HepG2 (cell line): ENCODE measurements at regions not wholly inside any gene's neighbourhood (a gene's known extent, or its start where the extent isn't known, plus 50 kb on each side); places are given as distances from the start of the nearest gene placed in this dataset.

ENCODE experiments used
- ATAC-seq: fragments of 200-7000 bp; cut with Tn5 transposase; 3 replicates; pipeline ENCODE4 v1.9.1; 2020; ENCODE audit warnings: mild to moderate bottlenecking, moderate library complexity
- BruUV-seq: library from RNA; stranded (reverse); fragments of 400-500 nt; replicated peaks from 2 replicates; lab custom pipeline; 2021; lab: Mats Ljungman, UMichigan
- CTCF ChIA-PET: fragments of 300-600 bp; formaldehyde crosslinking; extraction: SDS; loops from one replicate; lab custom pipeline; 2021; ENCODE audit warnings: low total read pairs, inconsistent platforms, low intra/inter-chr PET ratio; lab: Yijun Ruan, JAX
- POLR2A ChIA-PET: fragments of 350-600 bp; sonication (Branson Sonifier 250); formaldehyde crosslinking; loops from one replicate; lab custom pipeline; 2020; ENCODE audit warnings: antibody characterized with exemption, inconsistent platforms; lab: Yijun Ruan, JAX
- DNase-seq: peaks from one replicate; pipeline ENCODE4 v3.0.0-alpha.2; 2015; ENCODE audit warnings: low spot score
- FAIRE-seq: peaks from 3 replicates; lab custom pipeline; 2011; peaks lifted over from hg19 to GRCh38; lab: Jason Lieb, UNC
- H2AFZ ChIP-seq: one replicate; pipeline ENCODE4 v1.6.1; 2011; ENCODE audit warnings: low read length, inconsistent platforms
- H3K27ac ChIP-seq: fragments of 300-600 bp; 3 replicates; pipeline ENCODE4 v1.8.0; 2011; ENCODE audit warnings: mixed run types, mild to moderate bottlenecking, mixed read lengths, low read length, inconsistent platforms; ENCODE audit not compliant: insufficient read depth; ENCODE audit errors: extremely low read length
- H3K27me3 ChIP-seq, 2 experiments: fragments of 200-600 bp in 1 of 2; 2 replicates in 1 of 2; 3 replicates in 1 of 2; pipeline versions ENCODE4 v1.6.0 to v1.8.0; 2011; ENCODE audit warnings: low read length in 2 of 2, mild to moderate bottlenecking in 2 of 2, moderate library complexity in 2 of 2, inconsistent platforms in 1 of 2; ENCODE audit not compliant: insufficient read depth in 2 of 2, control insufficient read depth in 1 of 2
- H3K36me3 ChIP-seq, 2 experiments: fragments of 200-600 bp in 1 of 2; replicated peaks in 1 of 2; 2 replicates in 1 of 2; 3 replicates in 1 of 2; pipeline versions ENCODE4 v1.5.1 to v1.8.0; 2011; ENCODE audit warnings: low read length in 2 of 2, inconsistent platforms in 1 of 2; ENCODE audit not compliant: insufficient read depth in 2 of 2, control insufficient read depth in 1 of 2
- H3K4me1 ChIP-seq: 2 replicates; pipeline ENCODE4 v1.5.1; 2012; ENCODE audit warnings: low read length, inconsistent platforms; ENCODE audit not compliant: insufficient read depth
- H3K4me2 ChIP-seq: 2 replicates; pipeline ENCODE4 v1.6.0; 2011; ENCODE audit warnings: low read depth, low read length, inconsistent platforms
- H3K4me3 ChIP-seq, 3 experiments: fragments of 200-600 bp in 1 of 3; sonication (generic), shearing (Covaris generic) in 1 of 3; replicated peaks in 1 of 3; 2 replicates each; pipeline ENCODE4 v1.5.1; 2011 to 2016; ENCODE audit warnings: low read length in 3 of 3, inconsistent platforms in 2 of 3, low read depth in 2 of 3, mild to moderate bottlenecking in 2 of 3, control low read depth in 1 of 3, mixed read lengths in 1 of 3; ENCODE audit not compliant: insufficient read depth in 1 of 3
- H3K79me2 ChIP-seq: one replicate; pipeline ENCODE4 v1.6.1; 2011; ENCODE audit warnings: low read length, inconsistent platforms; ENCODE audit not compliant: insufficient read depth
- H3K9ac ChIP-seq: 2 replicates; pipeline ENCODE4 v1.6.0; 2011; ENCODE audit warnings: mild to moderate bottlenecking, low read depth, low read length, inconsistent platforms; ENCODE audit not compliant: insufficient read depth
- H3K9me3 ChIP-seq: 2 replicates; pipeline ENCODE4 v1.5.1; 2012; ENCODE audit warnings: mild to moderate bottlenecking, low read length
- H4K20me1 ChIP-seq: 2 replicates; pipeline ENCODE4 v1.6.0; 2011; ENCODE audit warnings: inconsistent platforms, mild to moderate bottlenecking, low read length, moderate library complexity; ENCODE audit not compliant: insufficient read depth
- ESRRA ChIP-seq: sonication (generic); formaldehyde crosslinking; IDR thresholded peaks from 2 replicates; pipeline ENCODE4 v1.5.1; 2020; ENCODE audit warnings: mild to moderate bottlenecking, low read depth, missing genetic modification reagents
- GLI4 ChIP-seq: sonication (generic); formaldehyde crosslinking; IDR thresholded peaks from 2 replicates; pipeline ENCODE4 v1.5.1; 2020; ENCODE audit warnings: missing genetic modification reagents, mild to moderate bottlenecking, moderate library complexity, borderline replicate concordance
- KLF15 ChIP-seq: sonication (generic); formaldehyde crosslinking; IDR thresholded peaks from 2 replicates; pipeline ENCODE4 v1.8.1; 2023; ENCODE audit warnings: borderline replicate concordance, mild to moderate bottlenecking, inconsistent platforms, missing genetic modification reagents, mixed read lengths
- TBX3 ChIP-seq: fragments of 450-650 bp; IDR thresholded peaks from 2 replicates; pipeline ENCODE4 v1.6.1; 2017; ENCODE audit warnings: antibody characterized with exemption, mild to moderate bottlenecking, inconsistent platforms, borderline replicate concordance
- ZFP36L1 ChIP-seq: sonication (generic); formaldehyde crosslinking; IDR thresholded peaks from 2 replicates; pipeline ENCODE4 v1.8.0; 2022; ENCODE audit warnings: mild to moderate bottlenecking, missing genetic modification reagents, moderate library complexity
- ZNF20 ChIP-seq: sonication (generic); formaldehyde crosslinking; IDR thresholded peaks from 2 replicates; pipeline ENCODE4 v1.4.0; 2020; ENCODE audit warnings: mild to moderate bottlenecking, moderate library complexity, missing genetic modification reagents
- ZNF260 ChIP-seq: sonication (generic); formaldehyde crosslinking; IDR thresholded peaks from 2 replicates; pipeline ENCODE4 v1.4.0; 2020; ENCODE audit warnings: missing genetic modification reagents, low read depth, mild to moderate bottlenecking, borderline replicate concordance
- ZNF335 ChIP-seq: sonication (generic); formaldehyde crosslinking; IDR thresholded peaks from 2 replicates; pipeline ENCODE4 v1.4.0; 2020; ENCODE audit warnings: missing genetic modification reagents
- ZNF644 ChIP-seq: IDR thresholded peaks from 2 replicates; pipeline ENCODE4 v1.6.1; 2016; ENCODE audit warnings: low read depth
- ZNF776 ChIP-seq: sonication (generic); formaldehyde crosslinking; IDR thresholded peaks from 2 replicates; pipeline ENCODE4 v1.4.0; 2020; ENCODE audit warnings: mild to moderate bottlenecking, missing genetic modification reagents
- WGBS: methylation state at CpG from one replicate; pipeline ENCODE4 v1.1.6; 2017; ENCODE audit warnings: low lambda C conversion rate; 5-methylcytosine and 5-hydroxymethylcytosine counted together
- in situ Hi-C: cut with HindIII; loops from 2 replicates; pipeline ENCODE4 v1.10.0; 2017; ENCODE audit warnings: low pct_unique_long_range_greater_than_20kb; ENCODE audit not compliant: extremely low pct_ligation_motif_present
- intact Hi-C: fragments of 100-400 bp; cut with micrococcal nuclease; formaldehyde crosslinking; loops from one replicate; pipeline ENCODE4 v1.10.0; 2022; ENCODE audit not compliant: unreplicated experiment
- TF ChIP-seq, protein P1 (sequence below): sonication (generic); formaldehyde crosslinking; IDR thresholded peaks from 2 replicates; pipeline ENCODE4 v1.4.0; 2020; ENCODE audit warnings: low read depth, mild to moderate bottlenecking, missing genetic modification reagents

DNA sequence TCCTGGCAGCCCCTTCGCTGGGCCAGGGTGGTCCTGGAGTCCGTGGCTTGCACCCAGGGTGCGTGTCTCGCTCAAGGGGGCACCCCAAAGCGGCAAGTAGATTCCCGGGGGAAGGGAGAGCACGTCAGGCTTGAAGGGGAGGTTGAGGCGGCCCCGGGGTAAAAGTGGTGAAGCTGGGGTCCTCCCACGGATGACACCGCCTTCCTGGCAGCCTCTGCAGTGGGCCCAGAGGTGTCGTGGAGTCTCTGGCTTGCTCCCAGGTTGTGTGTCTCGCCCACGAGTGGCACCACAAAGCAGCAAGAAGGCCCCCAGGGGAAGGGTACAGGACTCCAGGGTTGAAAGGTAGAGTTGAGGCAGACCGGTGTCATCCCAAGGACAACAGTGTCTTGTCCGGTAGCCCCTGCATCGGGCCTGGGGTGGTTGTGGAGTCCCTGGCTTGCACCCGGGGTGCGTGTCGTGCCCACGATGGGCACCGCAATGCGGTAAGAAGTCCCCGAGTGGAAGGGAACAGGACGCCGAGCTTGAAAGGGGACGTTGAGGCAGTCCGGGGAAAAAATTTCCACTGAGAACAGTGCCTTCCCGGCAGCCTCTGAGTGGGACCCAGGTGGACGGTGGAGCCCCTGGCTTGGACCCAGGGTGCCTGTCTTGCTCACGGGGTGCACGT is 158.0 kb upstream of the ALG10B start:
- Histone ChIP-seq H2AFZ (no peak overlapping the region), H3K9me3 (no peaks in the 10 kb centered on the region), H3K4me1 (no peaks in the 10 kb centered on the region), H3K27me3 (peaks cover 4 to 43% of the 10 kb centered on the region in 2 experiments; a peak in 4 of 5 replicates), H3K79me2 (no peaks in the 10 kb centered on the region), H3K4me3 (no peak overlapping the region), H3K36me3 (no peaks in the 10 kb centered on the region), H3K27ac (no peak overlapping the region), H3K9ac (no peak overlapping the region), H3K4me2 (no peak overlapping the region), H4K20me1 (no peaks in the 10 kb centered on the region)
- TF ChIP-seq TBX3 (no peak), ZFP36L1 (CRISPR knock-in tag) (no peak), ZNF776 (no peak), ZNF335 (no peak), KLF15 (no peak), GLI4 (CRISPR knock-in tag) (no peak), ZNF20 (CRISPR knock-in tag) (no peak), ESRRA (no peak), ZNF260 (no peak), ZNF644 (CRISPR knock-in tag) (no peak)
- TF ChIP-seq, protein P1, sequence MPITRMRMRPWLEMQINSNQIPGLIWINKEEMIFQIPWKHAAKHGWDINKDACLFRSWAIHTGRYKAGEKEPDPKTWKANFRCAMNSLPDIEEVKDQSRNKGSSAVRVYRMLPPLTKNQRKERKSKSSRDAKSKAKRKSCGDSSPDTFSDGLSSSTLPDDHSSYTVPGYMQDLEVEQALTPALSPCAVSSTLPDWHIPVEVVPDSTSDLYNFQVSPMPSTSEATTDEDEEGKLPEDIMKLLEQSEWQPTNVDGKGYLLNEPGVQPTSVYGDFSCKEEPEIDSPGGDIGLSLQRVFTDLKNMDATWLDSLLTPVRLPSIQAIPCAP = no peak
- FAIRE-seq = no peak
- WGBS = 37% methylated on average over 13 of the region's 32 CpGs
- in situ Hi-C loops = no loop called here
- no TSS peak for BruUV-seq
- CTCF ChIA-PET = no interaction called here
- no peak for DNase-seq
- POLR2A ChIA-PET = no interaction called here
- intact Hi-C loops = no loop called here
- no peak for ATAC-seq
